Liver (tissue), 3 donors: ENCODE measurements at regions not wholly inside any gene's neighbourhood (a gene's known extent, or its start where the extent isn't known, plus 50 kb on each side); places are given as distances from the start of the nearest gene placed in this dataset.

Source experiments
- ATF3 ChIP-seq: IDR thresholded peaks from 2 replicates; pipeline ENCODE4 v1.6.1; 2016; ENCODE audit warnings: antibody characterized with exemption
- CTCF ChIP-seq: fragments of 150-350 bp; IDR thresholded peaks from 2 replicates; pipeline ENCODE4 v1.5.1; 2017; ENCODE audit warnings: improper control_type of control experiment, low read depth, low read length; ENCODE audit not compliant: missing input control
- EGR1 ChIP-seq, 2 donors: IDR thresholded peaks; 2 replicates each; pipeline ENCODE4 v1.6.1; 2016 to 2018; ENCODE audit warnings: antibody characterized with exemption in 2 of 2, low read depth in 2 of 2
- GABPA ChIP-seq, 2 donors: IDR thresholded peaks in 1 of 2; conservative IDR thresholded peaks in 1 of 2; 2 replicates each; pipeline ENCODE4 v1.6.1; 2016; ENCODE audit warnings: antibody characterized with exemption in 2 of 2, mild to moderate bottlenecking in 1 of 2, moderate library complexity in 1 of 2
- HNF4G ChIP-seq: IDR thresholded peaks from 2 replicates; pipeline ENCODE4 v1.6.1; 2016; ENCODE audit warnings: antibody characterized with exemption
- JUND ChIP-seq, 2 donors: IDR thresholded peaks; 2 replicates each; pipeline ENCODE4 v1.6.1; 2016; ENCODE audit warnings: antibody characterized with exemption in 2 of 2
- RAD21 ChIP-seq, 2 donors: IDR thresholded peaks; 2 replicates each; pipeline ENCODE4 v1.6.1; 2016; ENCODE audit warnings: antibody characterized with exemption in 2 of 2, mild to moderate bottlenecking in 2 of 2
- REST ChIP-seq: IDR thresholded peaks from 2 replicates; pipeline ENCODE4 v1.6.1; 2016; ENCODE audit warnings: antibody characterized with exemption, mild to moderate bottlenecking
- SP1 ChIP-seq: IDR thresholded peaks from 2 replicates; pipeline ENCODE4 v1.6.1; 2018; ENCODE audit warnings: antibody characterized with exemption, mild to moderate bottlenecking
- donor health status: healthy.
- donor health status: healthy.

GRCh38 chr1:168833801-168834224 is 104.8 kb upstream of the DPT start:
- TF ChIP-seq CTCF (no peak), JUND (IDR thresholded peaks at IDR 0.05) (no peak), GABPA (IDR thresholded peaks at IDR 0.05 in 1 of 2, conservative IDR thresholded peaks at IDR 0.05 in 1 of 2) (no peak), EGR1 (IDR thresholded peaks at IDR 0.05; ENCODE audit: low read depth in 2 of 2) (no peak), SP1 (no peak), HNF4G (no peak), ATF3 (no peak), REST (no peak), RAD21 (IDR thresholded peaks at IDR 0.05) (no peak)
